Progenitor cell of endocrine pancreas (in vitro differentiated cells): ENCODE measurements at regions not wholly inside any gene's neighbourhood (a gene's known extent, or its start where the extent isn't known, plus 50 kb on each side); places are given as distances from the start of the nearest gene placed in this dataset.
"Not testable (repeated sequence)": the region's sequence is repeated elsewhere in the genome, so short reads cannot be mapped to it uniquely, and the experiment has no call there.

Experiments
- DNase-seq: peaks from one replicate; pipeline ENCODE4 v3.0.0; 2021; ENCODE audit warnings: low spot score; ENCODE audit not compliant: unreplicated experiment
- H3K27ac Mint-ChIP-seq: 2 replicates; pipeline ENCODE4 v1.8.0; 2021; ENCODE audit warnings: mild to moderate bottlenecking, moderate library complexity, mixed read lengths
- H3K27me3 Mint-ChIP-seq: 2 replicates; pipeline ENCODE4 v1.8.0; 2021; ENCODE audit warnings: mixed read lengths
- H3K36me3 Mint-ChIP-seq: 2 replicates; pipeline ENCODE4 v1.8.0; 2022; ENCODE audit warnings: mixed read lengths; ENCODE audit not compliant: insufficient read depth
- H3K4me1 Mint-ChIP-seq: 2 replicates; pipeline ENCODE4 v1.8.0; 2021; ENCODE audit warnings: low read depth, mixed read lengths
- H3K4me3 Mint-ChIP-seq: 2 replicates; pipeline ENCODE4 v1.8.0; 2021; ENCODE audit warnings: low read depth, mild to moderate bottlenecking, moderate library complexity, mixed read lengths
- H3K9me3 Mint-ChIP-seq: 2 replicates; pipeline ENCODE4 v1.8.0; 2021; ENCODE audit warnings: low read depth, mixed read lengths
- CTCF ChIP-seq: fragments of 200-600 bp; sonication (generic); IDR thresholded peaks from one replicate; pipeline ENCODE4 v1.5.0; 2021; ENCODE audit warnings: antibody characterized with exemption, mild to moderate bottlenecking; ENCODE audit not compliant: unreplicated experiment

- H3K36me3 Mint-ChIP-seq, H3K27ac Mint-ChIP-seq, DNase-seq, H3K4me3 Mint-ChIP-seq, H3K27me3 Mint-ChIP-seq, H3K4me1 Mint-ChIP-seq: not testable (repeated sequence)
- H3K9me3 Mint-ChIP-seq: peaks cover 33% of the 10 kb centered on the region
Observed at GRCh38 chrX:31014474-31014873, 57.4 kb downstream of the FTHL17 start.

DNA sequence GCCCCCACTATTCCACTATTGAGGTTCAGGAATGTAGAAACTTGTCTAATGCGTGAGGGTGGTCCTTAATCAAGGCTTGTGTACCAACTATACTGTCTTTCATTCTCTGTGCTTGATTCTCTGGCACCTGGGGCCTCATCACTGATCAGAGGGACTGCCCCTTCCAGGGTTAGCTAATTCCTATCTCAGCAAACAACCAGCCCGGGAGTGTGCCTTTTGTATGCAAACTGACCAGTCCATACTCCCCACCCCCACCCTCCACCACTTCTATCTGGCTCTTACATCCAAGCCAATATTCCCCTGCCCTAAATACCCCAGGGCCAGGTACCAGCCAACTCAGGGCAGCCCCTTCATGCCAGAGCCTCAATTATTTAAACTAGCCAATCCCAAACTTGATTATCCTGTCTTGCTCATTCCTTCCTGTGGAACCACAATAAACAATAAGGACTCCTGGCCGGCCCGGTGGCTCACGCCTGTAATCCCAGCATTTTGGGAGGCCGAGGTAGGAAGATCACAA lies 59.3 kb downstream of the FTHL17 start:
- Mint-ChIP-seq H3K9me3 (peaks cover 25% of the 10 kb centered on the region), H3K27me3 (no peaks in the 10 kb centered on the region), H3K36me3 (no peaks in the 10 kb centered on the region), H3K4me1 (no peaks in the 10 kb centered on the region), H3K4me3 (no peak overlapping the region), H3K27ac (no peak overlapping the region)
- no peak for TF ChIP-seq CTCF
- DNase-seq: no peak

DNA sequence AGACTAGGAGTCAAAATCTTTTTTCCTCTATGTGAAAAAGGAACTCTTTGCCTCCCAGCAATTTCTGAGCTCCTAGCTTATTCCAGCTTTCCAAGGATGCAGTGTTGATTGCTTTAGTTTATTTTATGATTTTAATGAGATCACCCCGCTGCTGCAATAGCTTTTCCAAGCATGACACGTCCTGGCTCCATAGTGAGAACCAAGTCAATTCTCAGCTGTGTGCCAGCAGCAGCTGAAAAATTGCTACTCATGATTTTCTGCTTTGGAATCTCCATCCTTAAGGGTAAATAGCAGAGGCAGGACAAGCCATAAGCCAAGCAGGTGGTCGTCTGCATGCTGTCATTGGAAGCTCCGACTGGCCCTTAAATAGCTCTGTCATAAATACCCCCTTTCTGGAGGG lies 64.5 kb downstream of the FTHL17 start:
- H3K36me3 Mint-ChIP-seq: no peaks in the 10 kb centered on the region
- no peak overlapping the region for H3K27ac Mint-ChIP-seq
- no peak for DNase-seq
- H3K4me3 Mint-ChIP-seq: no peak overlapping the region
- H3K9me3 Mint-ChIP-seq: peaks cover 20% of the 10 kb centered on the region
- TF ChIP-seq CTCF: no peak
- H3K4me1 Mint-ChIP-seq: no peaks in the 10 kb centered on the region
- no peaks in the 10 kb centered on the region for H3K27me3 Mint-ChIP-seq

DNA sequence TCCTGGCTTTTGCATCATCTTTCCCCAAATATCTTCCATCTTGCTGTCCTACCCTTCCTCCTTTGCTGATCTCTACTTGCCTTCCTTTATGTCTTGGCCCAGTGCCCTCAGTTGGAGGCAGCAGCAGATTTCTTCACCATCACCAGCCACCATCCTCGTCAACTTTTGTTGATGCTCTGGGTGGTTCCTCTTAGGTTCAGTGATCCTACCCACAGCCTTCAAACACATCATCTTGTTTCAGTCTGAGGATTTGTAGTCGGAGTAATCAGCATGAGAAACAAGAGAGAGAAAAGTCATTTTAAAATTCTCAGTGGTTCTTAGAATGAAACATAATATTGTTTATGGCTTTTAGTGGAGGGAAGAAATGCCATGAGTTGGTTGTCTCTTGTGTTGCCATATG lies 65.8 kb downstream of the FTHL17 start:
- H3K27me3 Mint-ChIP-seq: no peaks in the 10 kb centered on the region
- no peak for TF ChIP-seq CTCF
- peaks cover 26% of the 10 kb centered on the region for H3K9me3 Mint-ChIP-seq

GRCh38 chrX:30997411-30997810 lies 74.4 kb downstream of the FTHL17 start:
- Mint-ChIP-seq H3K36me3 (no peaks in the 10 kb centered on the region), H3K4me3 (no peak overlapping the region), H3K27me3 (no peaks in the 10 kb centered on the region), H3K4me1 (peaks cover 3% of the 10 kb centered on the region), H3K27ac (no peak overlapping the region), H3K9me3 (peaks cover 12% of the 10 kb centered on the region)
- no peak for TF ChIP-seq CTCF
- DNase-seq: no peak

More for the DNA sequence above, 65.8 kb downstream of the FTHL17 start:
- Mint-ChIP-seq H3K4me1 (no peaks in the 10 kb centered on the region), H3K4me3 (no peak overlapping the region), H3K36me3 (no peaks in the 10 kb centered on the region), H3K27ac (no peak overlapping the region)
- no peak for DNase-seq

GRCh38 chrX:30995705-30996104 lies 76.1 kb downstream of the FTHL17 start:
- Mint-ChIP-seq H3K27me3 (no peaks in the 10 kb centered on the region), H3K4me3 (no peak overlapping the region), H3K36me3 (no peaks in the 10 kb centered on the region), H3K27ac (no peak overlapping the region), H3K4me1 (peaks cover 8% of the 10 kb centered on the region), H3K9me3 (peaks cover 7% of the 10 kb centered on the region)
- no peak for DNase-seq
- no peak for TF ChIP-seq CTCF
